Transverse colon (tissue), 4 donors: ENCODE measurements at regions not wholly inside any gene's neighbourhood (a gene's known extent, or its start where the extent isn't known, plus 50 kb on each side); places are given as distances from the start of the nearest gene placed in this dataset.
"Not testable (repeated sequence)": the region's sequence is repeated elsewhere in the genome, so short reads cannot be mapped to it uniquely, and the experiment has no call there.

Experiments
- DNase-seq: peaks from one replicate; pipeline ENCODE4 v3.0.0-alpha.2; 2019
- H3K27ac ChIP-seq, 4 donors: fragments of 200-600 bp; sonication (generic); 2 replicates each; pipeline ENCODE4 v1.5.1; 2016 to 2018; ENCODE audit warnings: inconsistent platforms in 4 of 4
- H3K27me3 ChIP-seq: fragments of 200-600 bp; sonication (generic); 2 replicates; pipeline ENCODE4 v1.5.1; 2017; ENCODE audit warnings: inconsistent platforms
- H3K36me3 ChIP-seq, 4 donors: fragments of 200-600 bp; sonication (generic); 2 replicates each; pipeline ENCODE4 v1.5.1; 2017 to 2019; ENCODE audit warnings: inconsistent platforms in 4 of 4
- H3K4me1 ChIP-seq, 4 donors: fragments of 200-600 bp; sonication (generic); 2 replicates each; pipeline ENCODE4 v1.5.1; 2017 to 2020; ENCODE audit warnings: inconsistent platforms in 4 of 4
- H3K4me3 ChIP-seq, 4 donors: fragments of 200-600 bp; sonication (generic); 1 replicate in 1 of 4; 2 replicates in 3 of 4; pipeline versions ENCODE4 v1.5.1 to v1.6.1; 2017 to 2019; ENCODE audit warnings: inconsistent platforms in 4 of 4
- H3K9me3 ChIP-seq, 2 donors: fragments of 200-600 bp; sonication (generic); 2 replicates each; pipeline ENCODE4 v1.5.1; 2017 to 2019; ENCODE audit warnings: inconsistent platforms in 2 of 2
- WGBS, 2 donors: methylation state at CpG; one replicate each; pipeline ENCODE4 v1.1.5; 2018; ENCODE audit warnings: low coverage in 1 of 2; 5-methylcytosine and 5-hydroxymethylcytosine counted together
- in situ Hi-C, 4 donors: fragments of 200-750 bp; cut with MboI; loops; one replicate each; pipeline versions ENCODE4 v1.15.0 to v1.15.1; 2017; ENCODE audit warnings: low sequenced_read_pairs in 3 of 4, low pct_ligation_motif_present in 1 of 4, low pct_unique_long_range_greater_than_20kb in 1 of 4
- intact Hi-C: fragments of 100-400 bp; cut with DNase I; formaldehyde crosslinking; loops from one replicate; pipeline ENCODE4 v1.15.1; 2023; ENCODE audit warnings: low total_unique reads

- in situ Hi-C loops, H3K4me1 ChIP-seq, H3K36me3 ChIP-seq, H3K27me3 ChIP-seq, H3K27ac ChIP-seq, H3K9me3 ChIP-seq, H3K4me3 ChIP-seq, intact Hi-C loops, DNase-seq: not testable (repeated sequence)
- no CpG with 5 or more reads among the region's 1 CpG for WGBS, 2 donors
These were observed 107.5 kb downstream of the FAM72B start for GRCh38 chr1:121076674-121077073.

GRCh38 chr1:121079655-121080054 is 104.5 kb downstream of the FAM72B start:
- DNase-seq, intact Hi-C loops, H3K4me1 ChIP-seq, H3K36me3 ChIP-seq, H3K4me3 ChIP-seq, H3K27ac ChIP-seq, H3K27me3 ChIP-seq, H3K9me3 ChIP-seq, in situ Hi-C loops: not testable (repeated sequence)

- H3K27me3 ChIP-seq, H3K4me3 ChIP-seq, H3K36me3 ChIP-seq, in situ Hi-C loops, H3K9me3 ChIP-seq, intact Hi-C loops, DNase-seq, H3K4me1 ChIP-seq, H3K27ac ChIP-seq: not testable (repeated sequence)
- 40 to 42% methylated on average over 2 to 11 of the region's 11 CpGs for WGBS, 2 donors
These were observed 103.8 kb downstream of the FAM72B start for GRCh38 chr1:121080197-121080903.

- H3K9me3 ChIP-seq, H3K4me3 ChIP-seq, intact Hi-C loops, H3K4me1 ChIP-seq, in situ Hi-C loops, DNase-seq, H3K36me3 ChIP-seq, H3K27me3 ChIP-seq, H3K27ac ChIP-seq: not testable (repeated sequence)
- 36% methylated on average over 8 of the region's 8 CpGs; no CpG with 5 or more reads in 1 of the 2 donors for WGBS, 2 donors
These were observed 103.3 kb downstream of the FAM72B start for GRCh38 chr1:121080904-121081264.

GRCh38 chr1:121081625-121082199 is 102.4 kb downstream of the FAM72B start:
- H3K4me1 ChIP-seq, H3K27ac ChIP-seq, DNase-seq, H3K4me3 ChIP-seq, H3K9me3 ChIP-seq, H3K27me3 ChIP-seq, H3K36me3 ChIP-seq, intact Hi-C loops, in situ Hi-C loops: not testable (repeated sequence)
- 15% methylated on average over 2 of the region's 2 CpGs; no CpG with 5 or more reads in 1 of the 2 donors for whole genome bisulfite sequencing, 2 donors

- 100% methylated on average over 1 of the region's 2 CpGs; no CpG with 5 or more reads in 1 of the 2 donors for WGBS, 2 donors
- not testable (repeated sequence) for DNase-seq, H3K4me3 ChIP-seq
These were observed 101.1 kb downstream of the FAM72B start for GRCh38 chr1:121082995-121083394.

GRCh38 chr1:121086249-121086648 is 97.9 kb downstream of the FAM72B start:
- intact Hi-C loops, DNase-seq, in situ Hi-C loops: not testable (repeated sequence)

More at GRCh38 chr1:121082995-121083394, 101.1 kb downstream of the FAM72B start:
- intact Hi-C loops, H3K9me3 ChIP-seq, H3K27ac ChIP-seq, in situ Hi-C loops, H3K36me3 ChIP-seq, H3K4me1 ChIP-seq, H3K27me3 ChIP-seq: not testable (repeated sequence)

GRCh38 chr1:121087221-121087620 is 96.9 kb downstream of the FAM72B start:
- DNase-seq, H3K9me3 ChIP-seq, intact Hi-C loops, H3K4me3 ChIP-seq, H3K27ac ChIP-seq, in situ Hi-C loops, H3K27me3 ChIP-seq, H3K4me1 ChIP-seq, H3K36me3 ChIP-seq: not testable (repeated sequence)

More at GRCh38 chr1:121086249-121086648, 97.9 kb downstream of the FAM72B start:
- not testable (repeated sequence) for H3K4me1 ChIP-seq, H3K9me3 ChIP-seq, H3K4me3 ChIP-seq, H3K36me3 ChIP-seq, H3K27me3 ChIP-seq, H3K27ac ChIP-seq
- WGBS, 2 donors: 78% methylated on average over 3 of the region's 3 CpGs; no CpG with 5 or more reads in 1 of the 2 donors

- H3K4me3 ChIP-seq, intact Hi-C loops, H3K4me1 ChIP-seq, H3K36me3 ChIP-seq, H3K27ac ChIP-seq, H3K9me3 ChIP-seq, DNase-seq, in situ Hi-C loops, H3K27me3 ChIP-seq: not testable (repeated sequence)
- WGBS, 2 donors: 100% methylated on average over 2 of the region's 5 CpGs; no CpG with 5 or more reads in 1 of the 2 donors
These were observed 95.6 kb downstream of the FAM72B start for GRCh38 chr1:121088568-121088967.

- WGBS, 2 donors: no CpG with 5 or more reads among the region's 2 CpGs
- H3K27ac ChIP-seq, DNase-seq, H3K4me1 ChIP-seq, H3K4me3 ChIP-seq, H3K9me3 ChIP-seq, intact Hi-C loops, H3K27me3 ChIP-seq, H3K36me3 ChIP-seq, in situ Hi-C loops: not testable (repeated sequence)
These were observed 91.7 kb downstream of the FAM72B start for GRCh38 chr1:121092329-121092968.

GRCh38 chr1:121095014-121095413 is 89.1 kb downstream of the FAM72B start:
- H3K4me3 ChIP-seq, H3K27ac ChIP-seq, DNase-seq, H3K36me3 ChIP-seq, intact Hi-C loops, H3K9me3 ChIP-seq, H3K4me1 ChIP-seq, in situ Hi-C loops, H3K27me3 ChIP-seq: not testable (repeated sequence)
- WGBS, 2 donors: 90% methylated on average over 2 of the region's 2 CpGs; no CpG with 5 or more reads in 1 of the 2 donors
